ENCODE measurements at regions not wholly inside any gene's neighbourhood (a gene's known extent, or its start where the extent isn't known, plus 50 kb on each side); places are given as distances from the start of the nearest gene placed in this dataset.

- peak; percentile 90 for TF ChIP-seq CTCF (IDR thresholded peaks at IDR 0.05)
- no peak for TF ChIP-seq ZFX (IDR thresholded peaks at IDR 0.05; ENCODE audit: borderline replicate concordance)
- no peak overlapping the region for H3K27ac ChIP-seq
Measured at GRCh38 chr2:16507655-16508489, 157.8 kb downstream of the CYRIA start.

- TF ChIP-seq CTCF (IDR thresholded peaks at IDR 0.05), result no peak
- no peak for TF ChIP-seq ZFX (IDR thresholded peaks at IDR 0.05; ENCODE audit: borderline replicate concordance)
- H3K27ac ChIP-seq, result no peak overlapping the region
Measured at GRCh38 chr2:16506366-16506765, 159.3 kb downstream of the CYRIA start.

DNA sequence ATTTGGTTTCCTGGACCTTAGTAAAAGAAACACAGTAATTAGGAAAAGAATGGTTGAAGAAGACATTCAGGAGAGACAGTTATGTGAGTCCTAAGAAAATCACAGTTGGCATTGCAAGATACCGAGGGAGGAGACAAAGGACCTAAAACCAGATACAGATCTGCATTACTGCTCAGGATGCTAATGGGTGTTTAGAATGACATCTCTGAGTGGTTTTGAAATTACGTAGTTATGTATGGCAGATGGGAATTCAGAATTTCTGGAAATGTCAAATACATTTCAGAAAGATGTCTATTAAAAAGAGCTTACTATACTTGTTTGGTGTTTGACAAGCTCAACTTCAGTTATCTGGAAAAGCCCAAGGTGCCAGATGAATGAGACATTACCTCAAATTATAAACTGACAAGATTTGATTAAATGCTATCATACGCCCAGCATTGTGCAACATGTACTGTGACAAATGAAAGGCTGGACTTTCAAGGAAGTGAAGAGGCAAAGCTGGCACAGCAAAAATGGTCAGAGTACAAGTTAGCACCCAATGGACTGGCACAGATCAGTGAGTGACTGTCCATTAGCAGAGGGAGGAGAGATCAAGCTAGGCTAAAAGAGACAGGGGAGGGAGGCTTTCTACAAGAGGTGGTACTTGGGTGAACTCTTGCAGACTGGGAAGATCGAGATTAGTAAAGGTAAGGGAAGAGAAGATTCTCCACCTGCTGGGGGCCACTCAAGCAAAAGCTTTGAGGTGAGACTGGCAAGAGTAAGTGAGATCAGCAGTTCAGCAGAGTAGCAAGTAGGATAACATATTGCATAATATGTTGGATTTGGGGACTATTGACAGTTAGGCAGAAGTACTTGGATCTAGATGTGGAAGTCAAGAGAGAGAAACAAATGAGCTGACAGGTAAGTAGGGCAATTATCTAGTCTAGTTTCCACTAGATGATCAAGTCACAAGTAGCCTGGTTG is 168.9 kb downstream of the CYRIA start:
- TF ChIP-seq ZFX (IDR thresholded peaks at IDR 0.05; ENCODE audit: borderline replicate concordance) (no peak), CTCF (IDR thresholded peaks at IDR 0.05) (no peak)
- H3K27ac ChIP-seq, result no peak overlapping the region

DNA sequence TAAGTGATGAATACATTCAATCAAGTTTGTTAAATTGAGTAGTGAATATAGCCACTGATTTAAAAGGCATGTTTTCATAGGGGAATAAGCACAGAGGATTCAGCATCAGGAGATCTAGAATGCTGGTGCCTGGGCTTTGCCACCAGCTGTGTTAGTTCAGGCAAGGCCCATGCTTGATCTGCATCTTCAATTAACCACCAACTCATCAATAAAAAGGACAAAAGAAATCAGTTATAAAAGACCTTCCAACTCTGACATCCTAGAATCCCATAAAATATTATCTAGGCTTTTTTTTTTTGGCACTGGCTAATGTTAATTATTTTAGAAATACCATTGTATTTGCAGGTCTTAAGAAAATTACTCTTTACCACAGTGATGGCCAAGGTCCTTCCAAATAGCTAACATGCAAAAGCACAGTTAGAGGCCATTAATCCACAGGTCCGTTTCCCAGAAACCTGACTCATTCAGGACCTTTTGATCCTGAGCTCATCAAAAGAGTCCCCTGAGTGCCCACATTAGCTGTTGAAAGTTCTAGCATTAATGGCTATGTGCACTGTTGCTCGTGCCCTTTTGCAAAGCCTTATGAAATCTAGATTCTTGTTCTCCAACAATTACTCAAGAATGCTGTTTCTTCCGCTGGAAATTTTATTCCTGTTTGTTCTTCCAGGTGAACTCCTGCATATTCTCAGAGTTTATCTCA is 170.0 kb downstream of the CYRIA start:
- no peak overlapping the region for H3K27ac ChIP-seq

DNA sequence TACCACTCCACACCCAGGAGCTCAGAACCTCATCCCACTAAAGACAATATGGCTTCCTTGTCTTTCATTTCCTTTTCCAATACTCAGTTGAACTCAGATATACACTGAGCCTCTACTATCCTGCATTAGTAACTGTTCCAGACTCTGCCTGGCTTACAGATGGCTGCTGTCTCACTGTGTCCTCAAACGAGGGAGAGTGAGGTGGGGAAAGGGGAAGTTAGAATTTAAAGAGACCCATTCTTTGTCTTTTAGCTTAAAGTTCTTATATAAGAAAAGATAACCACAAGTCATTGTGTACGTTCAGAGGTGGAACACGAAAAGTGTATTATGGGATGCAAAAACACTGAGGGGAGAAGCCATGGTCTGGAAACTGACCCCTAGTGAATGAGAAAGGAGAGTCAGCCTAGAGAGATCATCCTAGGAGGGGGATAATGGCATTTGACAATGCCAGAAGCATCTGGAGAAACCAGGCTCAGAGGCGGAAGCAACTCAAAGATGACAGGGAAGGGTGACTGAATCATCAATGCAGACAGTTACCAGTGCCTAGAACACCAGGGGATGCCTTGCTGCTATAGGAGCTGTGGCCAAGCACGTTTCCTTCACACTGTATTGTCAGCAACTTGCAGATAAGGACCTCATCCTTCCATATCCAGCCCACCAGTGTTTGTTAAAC is 170.7 kb downstream of the CYRIA start:
- TF ChIP-seq ZFX (IDR thresholded peaks at IDR 0.05; ENCODE audit: borderline replicate concordance) (no peak), CTCF (IDR thresholded peaks at IDR 0.05) (no peak)
- no peak overlapping the region for H3K27ac ChIP-seq

More for the DNA sequence above, 170.0 kb downstream of the CYRIA start:
- TF ChIP-seq ZFX (IDR thresholded peaks at IDR 0.05; ENCODE audit: borderline replicate concordance) (no peak), CTCF (IDR thresholded peaks at IDR 0.05) (no peak)

- TF ChIP-seq ZFX (IDR thresholded peaks at IDR 0.05; ENCODE audit: borderline replicate concordance) (no peak), CTCF (IDR thresholded peaks at IDR 0.05) (no peak)
- no peak overlapping the region for H3K27ac ChIP-seq
Measured at GRCh38 chr2:16493788-16494187, 171.8 kb downstream of the CYRIA start.

Measured in 22Rv1 (cell line).